ENCODE measurements at regions not wholly inside any gene's neighbourhood (a gene's known extent, or its start where the extent isn't known, plus 50 kb on each side); places are given as distances from the start of the nearest gene placed in this dataset.

DNA sequence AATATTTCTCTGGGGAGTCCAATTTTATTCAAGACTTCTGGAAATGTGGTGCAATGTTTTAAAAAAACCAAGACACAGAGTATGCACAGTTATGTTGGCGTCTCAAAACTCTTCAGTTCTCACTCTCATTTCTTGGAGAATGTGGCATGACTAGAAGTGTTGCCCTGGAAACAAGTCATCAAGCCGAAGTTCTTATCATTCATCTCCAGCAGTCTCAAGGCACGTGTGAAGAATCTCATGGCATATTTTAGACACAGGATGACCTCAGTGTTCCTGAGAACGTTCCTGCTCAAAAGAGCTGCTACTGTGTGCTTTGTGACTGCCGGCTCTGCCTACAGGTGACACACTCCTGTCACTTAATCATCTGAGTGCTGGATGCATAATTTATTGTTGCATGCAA lies 147.4 kb upstream of the IRX4 start:
- POLR2A ChIA-PET, result no interaction called here
- intact Hi-C loops (cut with micrococcal nuclease), result no loop called here
- no TSS peak for BruUV-seq (replicated peaks)

DNA sequence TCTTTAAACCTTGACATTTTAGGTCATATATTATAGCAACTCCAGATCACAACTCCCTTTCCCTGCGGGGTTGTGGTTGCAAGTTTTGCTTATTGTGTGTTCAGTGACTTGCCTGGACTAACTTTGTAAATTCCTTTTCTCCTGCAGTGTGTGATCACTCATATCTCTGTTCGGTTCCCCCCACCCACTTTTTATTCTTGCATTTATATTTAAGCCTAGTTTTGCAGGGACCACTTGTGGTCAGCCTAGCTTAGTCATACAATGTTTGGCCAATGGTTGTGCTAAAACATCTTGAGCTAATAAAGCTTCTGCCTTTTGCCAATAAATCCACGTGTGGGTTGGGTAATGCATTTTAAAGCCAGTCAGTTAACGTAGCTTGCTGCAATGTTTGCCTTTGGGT lies 146.5 kb upstream of the IRX4 start:
- H3K36me3 ChIP-seq (ENCODE audit: control insufficient read depth in 2 of 2, extremely low read depth in 1 of 2, insufficient read depth in 2 of 2, low read length in 2 of 2), result no peaks in the 10 kb centered on the region
- DNase-seq (ENCODE audit: low read depth, low spot score) (no peak), FAIRE-seq (no peak)
- dilution Hi-C loops (cut with MboI; ENCODE audit: extremely low pct_ligation_motif_present, low sequenced_read_pairs) (no loop called here), intact Hi-C loops (cut with micrococcal nuclease) (no loop called here)
- no peak overlapping the region for H3K27ac ChIP-seq (ENCODE audit: insufficient read depth, low read depth, low read length)
- ChIA-PET CTCF (no interaction called here), POLR2A (no interaction called here)
- no peaks in the 10 kb centered on the region for H3K4me1 ChIP-seq (ENCODE audit: control insufficient read depth, extremely low read depth, insufficient read depth, low read length)
- H3K9ac ChIP-seq (replicated peaks; ENCODE audit: extremely low read depth, insufficient read depth, low read length), result no peak overlapping the region
- H3K79me2 ChIP-seq (ENCODE audit: control insufficient read depth, insufficient read depth, low read length), result no peaks in the 10 kb centered on the region
- no peaks in the 10 kb centered on the region for H4K20me1 ChIP-seq (replicated peaks; ENCODE audit: control insufficient read depth, extremely low read depth, insufficient read depth, low read length)
- H3K9me1 ChIP-seq (replicated peaks; ENCODE audit: control insufficient read depth, extremely low read depth, insufficient read depth, low read length), result no peaks in the 10 kb centered on the region
- H3K27me3 ChIP-seq (ENCODE audit: control insufficient read depth in 2 of 2, insufficient read depth in 2 of 2, low read length in 2 of 2), result no peaks in the 10 kb centered on the region
- TF ChIP-seq MYC (IDR thresholded peaks at IDR 0.05; ENCODE audit: low read depth, low read length), result no peak
- TF ChIP-seq EZH2 (IDR thresholded peaks at IDR 0.05; ENCODE audit: borderline replicate concordance, low read depth, low read length, severe bottlenecking), result no peak
- TF ChIP-seq, protein P1, sequence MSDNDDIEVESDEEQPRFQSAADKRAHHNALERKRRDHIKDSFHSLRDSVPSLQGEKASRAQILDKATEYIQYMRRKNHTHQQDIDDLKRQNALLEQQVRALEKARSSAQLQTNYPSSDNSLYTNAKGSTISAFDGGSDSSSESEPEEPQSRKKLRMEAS (IDR thresholded peaks at IDR 0.05; ENCODE audit: insufficient read depth, insufficient read length), result no peak
- TF ChIP-seq POLR2A (IDR thresholded peaks at IDR 0.05; ENCODE audit: low read depth, low read length), result no peak
- no peak for TF ChIP-seq JUN (IDR thresholded peaks at IDR 0.05; ENCODE audit: borderline replicate concordance, insufficient read depth, insufficient read length, low read depth)
- no peak for TF ChIP-seq POLR2AphosphoS5 (IDR thresholded peaks at IDR 0.05; ENCODE audit: insufficient read depth, low read depth, low read length)
- TF ChIP-seq FOS (IDR thresholded peaks at IDR 0.05; ENCODE audit: borderline replicate concordance, insufficient read depth, low read length), result no peak
- TF ChIP-seq, protein P2, sequence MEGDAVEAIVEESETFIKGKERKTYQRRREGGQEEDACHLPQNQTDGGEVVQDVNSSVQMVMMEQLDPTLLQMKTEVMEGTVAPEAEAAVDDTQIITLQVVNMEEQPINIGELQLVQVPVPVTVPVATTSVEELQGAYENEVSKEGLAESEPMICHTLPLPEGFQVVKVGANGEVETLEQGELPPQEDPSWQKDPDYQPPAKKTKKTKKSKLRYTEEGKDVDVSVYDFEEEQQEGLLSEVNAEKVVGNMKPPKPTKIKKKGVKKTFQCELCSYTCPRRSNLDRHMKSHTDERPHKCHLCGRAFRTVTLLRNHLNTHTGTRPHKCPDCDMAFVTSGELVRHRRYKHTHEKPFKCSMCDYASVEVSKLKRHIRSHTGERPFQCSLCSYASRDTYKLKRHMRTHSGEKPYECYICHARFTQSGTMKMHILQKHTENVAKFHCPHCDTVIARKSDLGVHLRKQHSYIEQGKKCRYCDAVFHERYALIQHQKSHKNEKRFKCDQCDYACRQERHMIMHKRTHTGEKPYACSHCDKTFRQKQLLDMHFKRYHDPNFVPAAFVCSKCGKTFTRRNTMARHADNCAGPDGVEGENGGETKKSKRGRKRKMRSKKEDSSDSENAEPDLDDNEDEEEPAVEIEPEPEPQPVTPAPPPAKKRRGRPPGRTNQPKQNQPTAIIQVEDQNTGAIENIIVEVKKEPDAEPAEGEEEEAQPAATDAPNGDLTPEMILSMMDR (IDR thresholded peaks at IDR 0.05; ENCODE audit: extremely low read depth in 1 of 2, insufficient read depth in 1 of 2, low read depth in 1 of 2, low read length in 2 of 2), result no peak
- TF ChIP-seq GATA2 (IDR thresholded peaks at IDR 0.05; ENCODE audit: insufficient read depth, insufficient read length, low read depth, low read length), result no peak
- no peak overlapping the region for H2AFZ ChIP-seq (ENCODE audit: low read depth, low read length)
- H3K4me3 ChIP-seq (replicated peaks in 1 of 3; ENCODE audit: insufficient read depth in 1 of 3, low read depth in 1 of 3, low read length in 3 of 3), result no peak overlapping the region
- no TSS peak for BruUV-seq (replicated peaks)
- no peaks in the 10 kb centered on the region for H3K9me3 ChIP-seq (replicated peaks; ENCODE audit: control insufficient read depth, insufficient read depth, low read length)
- H3K4me2 ChIP-seq (ENCODE audit: insufficient read depth, low read length), result no peak overlapping the region

More for the DNA sequence above, 147.4 kb upstream of the IRX4 start:
- Histone ChIP-seq H3K9ac (replicated peaks; ENCODE audit: extremely low read depth, insufficient read depth, low read length) (no peak overlapping the region), H3K9me3 (replicated peaks; ENCODE audit: control insufficient read depth, insufficient read depth, low read length) (no peaks in the 10 kb centered on the region), H2AFZ (ENCODE audit: low read depth, low read length) (no peak overlapping the region), H3K27ac (ENCODE audit: insufficient read depth, low read depth, low read length) (no peak overlapping the region), H3K4me3 (replicated peaks in 1 of 3; ENCODE audit: insufficient read depth in 1 of 3, low read depth in 1 of 3, low read length in 3 of 3) (no peak overlapping the region), H3K9me1 (replicated peaks; ENCODE audit: control insufficient read depth, extremely low read depth, insufficient read depth, low read length) (no peaks in the 10 kb centered on the region), H4K20me1 (replicated peaks; ENCODE audit: control insufficient read depth, extremely low read depth, insufficient read depth, low read length) (no peaks in the 10 kb centered on the region), H3K4me2 (ENCODE audit: insufficient read depth, low read length) (no peak overlapping the region), H3K4me1 (ENCODE audit: control insufficient read depth, extremely low read depth, insufficient read depth, low read length) (no peaks in the 10 kb centered on the region), H3K27me3 (ENCODE audit: control insufficient read depth in 2 of 2, insufficient read depth in 2 of 2, low read length in 2 of 2) (no peaks in the 10 kb centered on the region), H3K79me2 (ENCODE audit: control insufficient read depth, insufficient read depth, low read length) (no peaks in the 10 kb centered on the region), H3K36me3 (ENCODE audit: control insufficient read depth in 2 of 2, extremely low read depth in 1 of 2, insufficient read depth in 2 of 2, low read length in 2 of 2) (no peaks in the 10 kb centered on the region)
- dilution Hi-C loops (cut with MboI; ENCODE audit: extremely low pct_ligation_motif_present, low sequenced_read_pairs), result no loop called here
- no peak for TF ChIP-seq POLR2AphosphoS5 (IDR thresholded peaks at IDR 0.05; ENCODE audit: insufficient read depth, low read depth, low read length)
- TF ChIP-seq MYC (IDR thresholded peaks at IDR 0.05; ENCODE audit: low read depth, low read length), result no peak
- no peak for TF ChIP-seq EZH2 (IDR thresholded peaks at IDR 0.05; ENCODE audit: borderline replicate concordance, low read depth, low read length, severe bottlenecking)
- no peak for TF ChIP-seq FOS (IDR thresholded peaks at IDR 0.05; ENCODE audit: borderline replicate concordance, insufficient read depth, low read length)
- TF ChIP-seq JUN (IDR thresholded peaks at IDR 0.05; ENCODE audit: borderline replicate concordance, insufficient read depth, insufficient read length, low read depth), result no peak
- no peak for TF ChIP-seq GATA2 (IDR thresholded peaks at IDR 0.05; ENCODE audit: insufficient read depth, insufficient read length, low read depth, low read length)
- TF ChIP-seq POLR2A (IDR thresholded peaks at IDR 0.05; ENCODE audit: low read depth, low read length), result no peak
- CTCF ChIA-PET, result no interaction called here
- no peak for DNase-seq (ENCODE audit: low read depth, low spot score)
- FAIRE-seq, result no peak

All from endothelial cell of umbilical vein (primary cell).